ES-I3 (cell line): ENCODE measurements at regions not wholly inside any gene's neighbourhood (a gene's known extent, or its start where the extent isn't known, plus 50 kb on each side); places are given as distances from the start of the nearest gene placed in this dataset.

ENCODE experiments used
- H3K36me3 ChIP-seq: 2 replicates; pipeline ENCODE4 v1.6.1; 2013; ENCODE audit warnings: mild to moderate bottlenecking, low read length, control low read depth, moderate library complexity; ENCODE audit not compliant: insufficient read depth
- H3K4me1 ChIP-seq: 2 replicates; pipeline ENCODE4 v1.6.1; 2013; ENCODE audit warnings: mild to moderate bottlenecking, control low read depth, low read length; ENCODE audit not compliant: insufficient read depth
- H3K9ac ChIP-seq: 2 replicates; pipeline ENCODE4 v1.6.1; 2013; ENCODE audit warnings: low read depth, mild to moderate bottlenecking, low read length, moderate library complexity
- H3K9me3 ChIP-seq: 2 replicates; pipeline ENCODE4 v1.6.1; 2013; ENCODE audit warnings: mild to moderate bottlenecking, low read length, moderate library complexity; ENCODE audit not compliant: control insufficient read depth, insufficient read depth

DNA sequence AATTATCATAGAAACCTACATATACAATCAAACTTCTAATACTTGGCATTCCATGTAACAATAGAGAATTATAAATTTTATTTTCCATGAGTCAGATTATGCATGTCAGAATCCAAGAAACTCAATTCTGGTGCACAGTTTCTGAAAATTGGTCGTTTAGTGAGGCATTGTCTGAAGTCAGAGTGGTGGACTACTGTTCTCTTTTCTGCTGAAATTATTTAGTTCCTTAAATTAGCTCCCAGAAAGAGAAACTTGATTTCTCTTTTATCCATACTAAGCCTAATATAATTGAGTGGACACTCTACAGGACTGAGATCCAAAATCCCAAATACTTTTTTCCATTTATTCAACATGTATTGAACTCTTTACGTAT lies 265.5 kb downstream of the ALDH8A1 start:
- H3K36me3 ChIP-seq = no peaks in the 10 kb centered on the region
- no peak overlapping the region for H3K9ac ChIP-seq
- H3K4me1 ChIP-seq = no peaks in the 10 kb centered on the region
- H3K9me3 ChIP-seq = no peaks in the 10 kb centered on the region

DNA sequence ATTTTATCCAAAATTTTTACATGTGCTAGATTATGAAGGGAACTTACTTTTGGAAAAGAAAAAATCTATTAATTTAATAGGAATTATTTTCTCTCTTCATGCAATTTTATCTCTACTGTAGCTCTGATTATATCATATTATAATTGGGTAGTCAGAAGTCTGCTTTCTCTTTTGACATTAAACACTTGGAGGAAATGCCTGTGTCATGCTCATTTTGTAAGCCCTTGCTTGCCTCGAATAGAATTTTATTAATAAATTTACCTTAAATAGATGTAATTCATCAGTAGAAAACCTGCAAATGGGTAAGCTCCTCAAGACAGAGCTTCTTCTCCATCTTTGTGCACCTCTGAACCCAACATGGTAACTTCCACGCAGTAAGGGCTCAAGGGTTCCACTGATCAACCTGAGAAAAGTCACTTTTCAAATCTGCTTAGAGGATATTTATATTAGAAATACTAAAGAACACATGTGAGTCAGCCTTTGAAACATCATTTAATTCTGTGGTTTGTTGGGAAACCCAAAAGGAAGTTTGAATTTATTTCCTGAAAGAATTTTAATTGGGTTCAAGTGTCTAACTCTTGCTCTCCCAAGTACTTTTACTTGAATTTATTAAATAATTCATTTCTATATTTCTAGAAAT lies 266.0 kb downstream of the ALDH8A1 start:
- Histone ChIP-seq H3K4me1 (no peaks in the 10 kb centered on the region), H3K9me3 (no peaks in the 10 kb centered on the region), H3K9ac (no peak overlapping the region), H3K36me3 (no peaks in the 10 kb centered on the region; the same call in 1 of the 2 replicates)

DNA sequence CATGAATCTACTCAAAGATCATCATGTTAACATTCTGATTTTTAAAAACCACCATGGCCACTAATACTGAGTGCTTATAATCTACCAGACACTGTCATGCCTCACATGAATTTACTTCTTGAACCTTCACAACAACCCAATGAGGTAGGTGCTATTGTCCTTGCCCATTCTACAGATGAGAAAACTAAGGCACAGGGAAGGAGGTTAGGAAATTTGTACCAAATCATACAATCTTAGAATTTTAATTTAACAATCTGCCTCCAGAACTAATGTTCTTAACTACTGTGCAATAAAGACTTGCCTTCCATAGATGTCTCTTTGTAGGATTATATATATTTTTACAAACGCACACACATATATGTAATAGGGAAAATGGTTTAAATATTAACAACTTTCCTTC lies 269.5 kb downstream of the ALDH8A1 start:
- no peaks in the 10 kb centered on the region for H3K9me3 ChIP-seq
- H3K4me1 ChIP-seq = peaks cover under 1% of the 10 kb centered on the region; the same call in 1 of the 2 replicates
- H3K36me3 ChIP-seq = no peaks in the 10 kb centered on the region; the same call in 1 of the 2 replicates
- no peak overlapping the region for H3K9ac ChIP-seq

- no peaks in the 10 kb centered on the region for H3K9me3 ChIP-seq
- peaks cover 5% of the 10 kb centered on the region; the same call in 1 of the 2 replicates for H3K4me1 ChIP-seq
- H3K9ac ChIP-seq = no peak overlapping the region
- H3K36me3 ChIP-seq = no peaks in the 10 kb centered on the region; the same call in 1 of the 2 replicates
Observed at GRCh38 chr6:134680021-134680420, 269.9 kb downstream of the ALDH8A1 start.

DNA sequence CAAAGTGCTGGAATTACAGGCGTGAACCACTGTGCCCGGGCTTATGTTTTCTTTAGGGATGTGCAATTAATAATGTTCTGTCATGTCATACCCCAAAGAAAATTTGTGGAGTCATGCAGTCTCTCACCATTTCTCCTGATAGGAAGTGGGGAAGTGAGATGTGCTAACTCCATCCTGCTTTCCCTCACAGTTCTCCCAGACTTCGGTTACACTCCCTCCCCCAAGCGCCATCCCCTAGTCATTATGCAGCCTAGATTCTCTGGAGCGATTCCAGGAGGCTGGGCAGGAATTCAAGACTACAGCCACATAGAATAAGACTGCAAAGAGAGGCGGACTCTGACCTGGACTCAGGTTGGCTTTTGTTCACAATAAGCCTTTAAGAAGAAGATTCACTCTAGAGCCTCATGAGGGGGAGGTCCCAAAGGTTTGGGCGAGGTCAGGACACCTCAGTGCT lies 271.4 kb downstream of the ALDH8A1 start:
- Histone ChIP-seq H3K9me3 (no peaks in the 10 kb centered on the region), H3K36me3 (no peaks in the 10 kb centered on the region; the same call in 1 of the 2 replicates), H3K4me1 (peaks cover 14% of the 10 kb centered on the region), H3K9ac (no peak overlapping the region)

GRCh38 chr6:134676307-134677281 lies 273.3 kb downstream of the ALDH8A1 start:
- peaks cover 14% of the 10 kb centered on the region for H3K4me1 ChIP-seq
- no peaks in the 10 kb centered on the region; the same call in 1 of the 2 replicates for H3K36me3 ChIP-seq
- H3K9ac ChIP-seq = no peak overlapping the region
- H3K9me3 ChIP-seq = no peaks in the 10 kb centered on the region

GRCh38 chr6:134675110-134676054 lies 274.5 kb downstream of the ALDH8A1 start:
- H3K9ac ChIP-seq = no peak overlapping the region
- H3K4me1 ChIP-seq = peaks cover 14% of the 10 kb centered on the region
- no peaks in the 10 kb centered on the region; the same call in 1 of the 2 replicates for H3K36me3 ChIP-seq
- H3K9me3 ChIP-seq = no peaks in the 10 kb centered on the region

DNA sequence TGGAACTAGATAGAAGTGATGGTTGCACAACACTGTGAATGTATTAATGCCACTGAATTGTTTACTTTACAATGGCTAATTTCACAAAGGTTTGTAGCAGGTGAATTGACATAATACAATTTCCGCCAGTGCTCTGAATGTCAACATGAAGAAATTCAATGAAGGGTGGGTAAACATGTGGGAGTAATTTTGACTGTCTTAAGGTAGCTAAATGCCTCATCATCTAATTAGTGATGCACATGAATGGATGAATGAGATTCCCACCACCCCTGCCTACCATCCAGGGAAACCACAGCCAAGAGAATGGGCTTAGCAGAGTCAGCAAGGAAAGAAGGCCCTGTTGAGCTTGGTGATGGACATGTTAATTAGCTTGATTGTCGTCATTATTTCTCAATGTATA lies 275.3 kb downstream of the ALDH8A1 start:
- Histone ChIP-seq H3K4me1 (peaks cover 14% of the 10 kb centered on the region), H3K9ac (no peak overlapping the region), H3K36me3 (no peaks in the 10 kb centered on the region; the same call in 1 of the 2 replicates), H3K9me3 (no peaks in the 10 kb centered on the region)

GRCh38 chr6:134669485-134669884 lies 280.4 kb downstream of the ALDH8A1 start:
- Histone ChIP-seq H3K36me3 (no peaks in the 10 kb centered on the region), H3K9ac (no peak overlapping the region), H3K9me3 (no peaks in the 10 kb centered on the region), H3K4me1 (peaks cover 5% of the 10 kb centered on the region)

DNA sequence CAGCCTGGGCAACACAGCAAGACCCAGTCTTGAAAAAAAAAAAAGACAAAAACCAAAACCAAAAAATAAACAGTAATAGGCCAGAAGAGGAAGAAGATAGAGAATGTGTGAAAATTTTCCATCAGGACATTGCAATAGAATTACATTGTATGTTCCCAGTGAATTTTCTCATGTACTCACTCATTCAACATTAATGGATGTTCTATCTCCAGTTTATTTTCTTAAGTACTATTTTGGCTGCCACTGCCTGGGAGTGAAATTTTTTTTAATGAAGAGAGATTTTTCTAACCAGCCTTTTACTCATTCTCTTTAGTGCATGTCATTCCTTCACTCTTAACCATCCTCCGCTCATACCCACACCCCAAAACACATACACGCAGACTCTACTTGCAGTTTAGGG lies 282.8 kb downstream of the ALDH8A1 start:
- Histone ChIP-seq H3K36me3 (no peaks in the 10 kb centered on the region), H3K9me3 (no peaks in the 10 kb centered on the region), H3K9ac (no peak overlapping the region), H3K4me1 (no peaks in the 10 kb centered on the region)

DNA sequence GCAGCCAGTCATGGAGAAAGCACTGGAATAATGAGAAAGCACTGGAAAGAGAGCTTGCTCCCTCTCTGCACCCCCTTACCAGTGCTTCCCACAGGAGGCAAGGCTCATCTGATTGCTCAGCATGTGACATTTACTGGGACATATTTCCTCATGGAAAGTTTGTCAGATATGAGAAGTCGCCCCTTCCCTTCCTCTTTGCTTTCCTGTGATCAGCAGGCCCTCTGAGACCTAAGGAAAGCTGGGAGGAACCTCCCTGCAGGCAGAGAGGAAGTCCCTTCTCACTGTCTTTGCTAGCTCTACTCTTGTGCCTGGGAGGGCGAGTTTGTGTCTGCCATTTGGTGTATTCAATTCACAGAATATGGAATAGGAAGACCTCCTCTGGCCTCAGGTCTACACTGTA lies 283.8 kb downstream of the ALDH8A1 start:
- H3K4me1 ChIP-seq = no peaks in the 10 kb centered on the region

GRCh38 chr6:134665029-134665723 lies 284.7 kb downstream of the ALDH8A1 start:
- no peaks in the 10 kb centered on the region for H3K9me3 ChIP-seq
- H3K9ac ChIP-seq = no peak overlapping the region
- H3K4me1 ChIP-seq = no peaks in the 10 kb centered on the region
- no peaks in the 10 kb centered on the region for H3K36me3 ChIP-seq

More for the DNA sequence above, 283.8 kb downstream of the ALDH8A1 start:
- Histone ChIP-seq H3K36me3 (no peaks in the 10 kb centered on the region), H3K9me3 (no peaks in the 10 kb centered on the region), H3K9ac (no peak overlapping the region)

- H3K36me3 ChIP-seq = no peaks in the 10 kb centered on the region
- no peak overlapping the region for H3K9ac ChIP-seq
- no peaks in the 10 kb centered on the region for H3K9me3 ChIP-seq
- H3K4me1 ChIP-seq = no peaks in the 10 kb centered on the region
Observed at GRCh38 chr6:134663800-134664535, 285.9 kb downstream of the ALDH8A1 start.
